GM19238 (cell line): ENCODE measurements at regions not wholly inside any gene's neighbourhood (a gene's known extent, or its start where the extent isn't known, plus 50 kb on each side); places are given as distances from the start of the nearest gene placed in this dataset.
"Not testable (repeated sequence)": the region's sequence is repeated elsewhere in the genome, so short reads cannot be mapped to it uniquely, and the experiment has no call there.

Experiments used
- DNase-seq: peaks from one replicate; pipeline ENCODE4 v3.0.0; 2011; ENCODE audit warnings: low spot score; ENCODE audit not compliant: insufficient read length

DNA sequence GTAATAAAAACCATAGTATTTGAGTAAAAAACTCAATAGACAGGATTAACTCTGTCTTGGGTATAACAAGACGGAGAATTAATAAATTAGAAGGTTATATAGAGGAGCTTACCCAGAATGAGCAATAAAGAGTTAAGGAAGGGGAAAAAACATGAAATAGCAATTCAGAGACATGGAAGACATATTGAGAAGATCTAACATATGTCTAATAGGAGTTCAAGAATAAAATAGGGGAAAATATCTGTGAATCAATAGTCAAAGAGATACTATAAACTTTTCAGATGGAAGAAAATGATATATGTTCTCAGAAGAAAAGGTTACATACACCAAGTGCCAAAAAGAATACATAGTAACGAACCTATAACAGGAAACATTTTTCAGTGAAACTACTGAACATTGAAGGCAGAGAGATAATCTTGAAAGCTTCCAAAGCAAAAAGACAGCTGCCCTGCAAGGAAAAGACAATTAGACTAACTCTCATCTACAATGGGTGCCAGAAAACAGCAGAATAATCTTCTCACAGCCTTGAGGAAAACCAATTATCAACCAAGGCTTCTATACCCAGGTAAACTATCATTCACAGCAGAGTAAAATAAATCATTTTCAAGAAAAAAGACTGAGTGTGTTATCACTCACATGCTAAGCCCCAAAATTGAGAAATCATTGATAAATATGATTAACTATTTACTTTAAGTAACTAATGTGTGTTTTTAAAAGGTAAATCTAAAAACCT, 106.0 kb downstream of the ENC1 start:
- DNase-seq = no peak

DNA sequence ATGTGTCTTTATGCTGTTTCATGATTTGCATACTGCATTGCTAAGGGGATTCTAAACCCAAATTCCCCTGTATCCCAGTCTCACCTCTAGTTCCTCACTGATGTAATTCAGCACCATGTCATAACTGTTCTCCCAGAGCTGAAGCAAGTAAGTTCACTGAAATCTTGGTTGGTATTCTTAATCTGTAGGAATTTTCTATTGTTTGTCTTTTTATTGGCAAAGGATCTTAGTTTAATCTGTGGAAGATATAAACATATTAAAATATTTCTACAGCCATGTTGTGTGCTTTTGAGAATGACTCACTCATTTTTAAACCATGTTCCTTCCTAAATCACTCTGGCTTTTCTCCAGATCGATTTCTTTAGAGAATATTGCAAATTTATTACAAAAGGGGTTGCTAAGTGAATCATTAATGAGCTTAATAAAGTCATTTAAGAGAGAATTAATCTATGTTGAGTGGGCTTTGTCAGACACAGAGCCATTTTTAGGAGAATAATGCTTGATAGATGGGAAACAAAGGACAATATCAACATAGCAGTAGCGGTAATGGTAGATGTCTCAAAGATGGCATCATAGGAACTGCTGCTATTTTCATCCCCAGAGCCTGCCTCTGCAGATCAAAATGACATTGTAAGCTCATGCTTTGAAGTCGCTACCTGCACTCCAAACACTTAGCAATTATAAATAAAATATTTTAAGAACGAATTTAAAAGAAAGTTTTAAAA, 110.0 kb downstream of the ENC1 start:
- DNase-seq = no peak

DNA sequence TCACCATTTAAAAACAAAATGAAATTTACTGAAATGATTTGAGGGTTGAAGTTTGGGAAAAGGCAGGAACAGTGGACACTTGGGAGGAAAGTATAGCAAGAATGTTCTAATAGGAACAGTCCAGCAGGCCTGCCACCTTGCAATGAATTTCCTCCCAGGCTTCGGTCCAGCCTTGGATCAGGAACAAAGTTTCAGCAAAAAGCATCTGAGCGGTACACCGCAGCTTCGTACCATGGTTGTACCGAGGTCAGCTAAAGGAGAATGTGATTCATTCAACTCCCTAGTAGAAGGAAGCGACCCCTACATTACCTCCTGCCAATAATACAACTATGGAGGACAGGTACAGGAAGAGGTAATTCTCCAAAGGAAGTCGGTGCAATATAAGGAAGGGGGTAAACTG, 111.4 kb downstream of the ENC1 start:
- no peak for DNase-seq

DNA sequence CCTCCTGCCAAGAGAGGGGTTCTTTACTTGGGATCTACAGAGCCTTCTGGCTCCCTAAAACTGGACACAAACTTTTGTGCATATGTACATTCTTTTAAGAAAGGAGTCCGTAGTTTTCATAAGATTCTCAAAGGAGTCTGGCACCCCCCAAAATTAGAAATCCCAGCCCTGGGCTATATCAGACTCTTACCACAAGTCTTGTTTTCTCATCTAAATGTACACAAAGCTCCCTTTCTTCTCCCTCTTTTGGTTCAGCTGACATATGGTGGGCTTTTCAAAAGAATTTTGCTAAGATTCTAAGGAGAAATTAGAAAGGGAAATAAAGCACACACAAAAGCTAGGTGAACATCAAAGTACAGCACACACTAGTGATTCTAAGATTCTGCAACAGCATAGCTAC, 114.4 kb downstream of the ENC1 start:
- no peak for DNase-seq

DNA sequence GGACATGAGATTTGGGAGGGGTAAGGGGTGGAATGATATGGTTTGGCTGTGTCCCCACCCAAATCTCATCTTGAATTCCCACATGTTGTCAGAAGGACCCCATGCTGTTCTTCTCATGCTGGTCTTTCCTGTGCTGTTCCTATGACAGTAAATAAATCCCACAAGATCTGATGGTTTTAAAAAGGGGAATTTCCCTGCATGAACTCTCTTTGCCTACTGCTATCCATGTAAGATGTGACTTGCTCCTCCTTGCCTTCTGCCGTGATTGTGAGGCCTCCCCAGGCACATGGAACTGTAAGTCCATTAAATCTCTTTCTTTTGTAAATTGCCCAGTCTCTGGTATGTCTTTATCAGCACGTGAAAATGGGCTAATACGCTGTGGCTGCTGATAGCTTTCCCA, 115.8 kb downstream of the ENC1 start:
- DNase-seq = not testable (repeated sequence)

DNA sequence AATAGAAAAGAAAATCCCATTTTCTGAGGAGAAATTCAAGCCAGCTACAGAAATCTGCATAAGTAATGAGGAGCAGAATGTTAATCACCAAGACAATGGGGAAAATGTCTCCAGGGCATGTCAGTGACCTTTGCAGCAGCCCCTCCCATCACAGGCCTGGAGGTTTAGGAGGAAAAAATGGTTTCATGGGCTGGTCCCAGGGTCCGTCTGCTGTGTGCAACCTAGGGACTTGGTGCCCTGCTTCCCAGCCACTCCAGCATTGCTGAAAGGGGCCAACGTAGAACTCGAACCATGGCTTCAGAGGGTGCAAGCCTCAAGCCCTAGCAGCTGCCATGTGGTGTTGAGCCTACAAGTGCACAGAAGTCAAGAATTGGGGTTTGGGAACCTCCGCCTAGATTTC, 116.8 kb downstream of the ENC1 start:
- DNase-seq = not testable (repeated sequence)

DNA sequence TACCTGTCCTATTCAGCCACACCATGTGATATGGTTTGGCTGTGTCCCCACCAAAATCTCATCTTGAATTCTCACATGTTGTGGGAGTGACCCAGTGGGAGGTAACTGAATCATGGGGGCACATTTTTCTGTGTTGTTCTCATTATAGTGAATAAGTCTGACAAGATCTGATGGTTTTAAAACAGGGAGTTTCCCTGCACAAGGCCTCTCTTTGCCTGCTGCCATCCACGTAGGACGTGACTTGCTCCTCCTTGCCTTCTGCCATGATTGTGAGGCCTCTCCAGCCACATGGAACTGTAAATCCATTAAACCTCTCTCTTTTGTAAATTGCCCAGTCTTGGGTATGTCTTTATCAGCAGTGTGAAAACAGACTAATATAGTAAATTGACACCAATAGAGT, 117.7 kb downstream of the ENC1 start:
- DNase-seq = not testable (repeated sequence)

DNA sequence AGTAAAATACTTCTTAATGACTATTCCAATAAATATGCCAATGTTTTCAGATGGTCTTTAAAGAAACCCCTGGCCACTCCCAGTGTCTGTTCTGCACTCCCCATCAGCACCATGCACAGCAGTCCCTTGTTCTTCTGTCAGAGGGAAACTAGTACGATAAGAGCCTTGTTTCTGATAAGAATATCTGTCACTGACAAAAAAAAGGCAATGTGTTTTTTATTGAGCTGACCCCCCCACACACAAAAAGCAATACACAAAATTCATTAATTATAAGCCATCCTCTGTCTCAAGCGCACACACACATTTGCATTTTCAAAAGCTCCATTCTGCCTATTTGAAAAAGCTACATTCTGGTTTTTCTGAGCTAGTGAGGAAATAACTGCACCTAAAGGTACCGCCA, 119.1 kb downstream of the ENC1 start:
- no peak for DNase-seq

DNA sequence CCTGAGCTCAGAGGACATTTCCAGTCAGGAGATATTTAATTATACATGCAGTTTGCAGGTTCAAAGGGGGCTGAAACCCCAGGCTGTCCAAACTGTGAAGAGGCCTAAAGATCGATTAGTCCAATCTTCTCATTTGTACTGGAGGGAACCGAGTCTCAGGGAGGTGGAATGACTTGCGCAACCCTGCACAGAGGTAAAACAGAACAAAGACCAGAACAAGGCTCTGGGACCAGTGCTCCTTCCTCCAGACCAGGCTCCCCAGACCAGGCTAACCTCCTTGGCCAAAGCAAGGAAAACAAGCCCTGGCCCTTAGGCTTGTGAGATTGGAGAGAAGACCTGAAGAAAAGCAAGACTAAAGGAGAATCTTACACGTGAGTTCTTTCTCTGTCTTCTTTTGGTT, 120.8 kb downstream of the ENC1 start:
- no peak for DNase-seq

DNA sequence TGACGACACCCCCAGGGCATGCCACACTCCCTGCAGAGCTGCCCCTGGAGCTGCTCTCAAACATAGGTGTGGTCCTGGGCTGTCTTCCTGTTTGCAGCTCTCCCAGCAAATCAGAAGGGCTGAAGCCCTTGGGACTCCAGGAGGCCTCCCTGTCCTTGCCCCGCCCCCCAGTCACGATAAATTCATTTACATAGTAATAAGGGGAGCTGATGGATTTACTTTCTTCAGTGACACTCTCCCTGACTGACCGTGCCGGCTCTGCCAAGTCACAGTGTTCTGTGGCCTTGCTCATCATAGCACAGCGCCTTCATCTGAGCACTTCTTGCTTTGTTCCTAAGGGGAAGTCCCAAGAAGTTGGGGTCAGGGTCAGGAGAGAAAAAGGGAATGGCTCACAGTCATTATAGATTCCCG, 121.4 kb downstream of the ENC1 start:
- no peak for DNase-seq

DNA sequence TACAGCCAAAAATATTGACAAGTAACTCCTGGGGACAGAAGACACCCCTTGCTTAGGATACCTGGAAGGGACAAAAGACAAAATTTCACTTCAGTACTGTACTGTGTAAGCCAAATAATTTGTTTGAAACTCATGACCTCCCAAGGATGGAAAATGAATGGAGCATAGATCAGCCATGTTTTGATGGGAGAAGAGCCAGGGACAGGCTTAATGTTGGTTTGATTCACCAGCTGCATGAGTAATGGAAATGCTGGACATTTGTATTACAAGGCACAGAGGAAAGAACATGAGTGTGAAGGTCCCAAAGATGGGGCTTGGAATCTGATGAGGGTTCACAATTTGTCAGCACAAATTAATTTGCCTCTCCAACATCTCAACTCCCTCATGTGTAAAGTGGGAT, 122.8 kb downstream of the ENC1 start:
- DNase-seq = no peak

DNA sequence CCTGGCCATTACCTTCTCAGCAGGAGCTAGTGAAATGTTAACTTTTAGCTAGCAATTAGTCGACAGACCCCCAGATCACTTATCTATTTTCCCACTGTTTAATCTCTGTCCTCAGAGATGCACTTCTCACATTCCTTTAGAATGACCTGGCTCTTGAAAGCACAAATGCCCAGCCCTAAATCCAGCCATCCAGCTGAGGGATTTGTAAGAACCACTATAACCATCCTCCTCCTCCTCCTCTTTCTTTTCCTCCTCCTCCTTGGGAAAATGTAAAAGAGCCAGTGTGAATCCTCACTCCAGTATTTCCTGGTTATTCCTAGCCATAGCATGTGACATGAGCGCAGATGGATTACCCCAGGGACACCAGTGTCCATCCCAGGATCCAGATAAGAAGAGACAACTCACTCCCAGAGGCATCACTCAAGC, 124.3 kb downstream of the ENC1 start:
- no peak for DNase-seq

DNA sequence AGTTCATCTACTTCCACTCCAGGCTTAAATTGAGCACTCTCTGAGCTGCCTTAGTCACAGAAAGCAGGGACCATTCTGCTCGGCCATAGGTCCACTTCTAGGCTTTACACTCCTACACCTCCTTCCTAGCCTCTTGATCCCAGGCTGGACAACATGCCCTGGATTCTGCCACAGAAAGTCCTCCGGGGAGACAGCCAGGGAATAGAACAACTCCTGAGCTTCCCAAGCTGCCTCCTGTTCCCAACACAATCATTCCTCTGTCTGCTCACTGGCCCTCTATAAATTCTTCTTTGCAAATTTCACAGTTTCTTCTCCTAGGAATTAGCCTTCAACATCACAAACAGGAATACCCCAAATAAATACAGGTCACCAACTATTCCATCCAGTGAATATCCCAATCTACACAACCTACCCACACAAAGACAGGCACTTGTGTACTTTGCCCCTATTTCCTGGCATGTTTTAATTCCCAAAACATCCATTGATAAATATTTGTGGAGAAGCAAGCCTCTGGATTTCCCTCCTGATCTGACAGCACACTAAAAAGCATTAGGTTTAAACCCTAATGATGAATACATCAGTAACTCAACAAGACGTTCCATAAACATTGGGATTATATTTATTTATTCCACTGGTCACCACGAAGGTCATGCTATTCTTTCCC, 125.5 kb downstream of the ENC1 start:
- DNase-seq = no peak

DNA sequence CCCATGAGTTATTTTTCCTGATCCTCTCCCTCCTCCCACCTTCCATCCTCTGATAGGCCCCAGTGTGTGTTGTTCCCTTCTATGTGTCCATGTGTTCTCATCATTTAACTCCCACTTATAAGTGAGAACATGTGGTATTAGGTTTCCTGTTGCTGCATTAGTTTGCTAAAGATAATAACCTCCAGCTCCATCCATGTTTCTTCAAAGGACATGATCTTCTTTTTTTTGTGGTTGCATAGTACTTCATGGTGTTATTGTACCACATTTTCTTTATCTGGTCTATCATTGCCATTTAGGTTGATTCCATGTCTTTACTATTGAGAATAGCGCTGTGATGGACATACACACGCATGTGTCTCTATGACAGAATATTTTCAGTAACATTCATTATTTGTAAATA, 128.8 kb downstream of the ENC1 start:
- DNase-seq = not testable (repeated sequence)

DNA sequence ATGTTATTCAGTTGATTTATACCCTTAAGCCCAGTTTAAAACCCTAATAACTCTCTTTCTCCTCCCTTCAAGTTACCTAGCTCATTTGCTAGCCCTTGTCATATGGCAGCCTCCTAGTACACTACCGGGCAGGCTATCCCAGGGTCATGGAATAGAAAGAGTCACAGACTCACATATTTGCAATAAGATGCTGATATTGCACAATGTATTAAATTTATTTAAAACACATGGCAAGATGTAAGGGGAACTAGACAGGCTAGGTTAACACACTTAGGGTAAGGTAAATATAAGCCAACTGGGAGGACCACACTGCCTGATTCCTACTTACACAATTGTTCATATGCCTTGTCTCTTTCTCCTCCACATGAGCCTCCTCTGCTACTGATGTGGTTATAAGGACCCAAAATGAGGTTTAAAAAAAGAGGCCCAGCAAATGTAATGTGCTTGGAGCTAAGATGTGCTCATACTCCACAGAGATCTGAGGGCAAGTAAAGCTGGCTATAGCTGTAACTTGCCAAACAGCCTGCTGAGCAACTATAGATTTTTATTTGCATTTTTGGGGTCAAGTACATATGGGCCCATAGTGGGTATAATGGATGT, 130.0 kb downstream of the ENC1 start:
- DNase-seq = no peak

DNA sequence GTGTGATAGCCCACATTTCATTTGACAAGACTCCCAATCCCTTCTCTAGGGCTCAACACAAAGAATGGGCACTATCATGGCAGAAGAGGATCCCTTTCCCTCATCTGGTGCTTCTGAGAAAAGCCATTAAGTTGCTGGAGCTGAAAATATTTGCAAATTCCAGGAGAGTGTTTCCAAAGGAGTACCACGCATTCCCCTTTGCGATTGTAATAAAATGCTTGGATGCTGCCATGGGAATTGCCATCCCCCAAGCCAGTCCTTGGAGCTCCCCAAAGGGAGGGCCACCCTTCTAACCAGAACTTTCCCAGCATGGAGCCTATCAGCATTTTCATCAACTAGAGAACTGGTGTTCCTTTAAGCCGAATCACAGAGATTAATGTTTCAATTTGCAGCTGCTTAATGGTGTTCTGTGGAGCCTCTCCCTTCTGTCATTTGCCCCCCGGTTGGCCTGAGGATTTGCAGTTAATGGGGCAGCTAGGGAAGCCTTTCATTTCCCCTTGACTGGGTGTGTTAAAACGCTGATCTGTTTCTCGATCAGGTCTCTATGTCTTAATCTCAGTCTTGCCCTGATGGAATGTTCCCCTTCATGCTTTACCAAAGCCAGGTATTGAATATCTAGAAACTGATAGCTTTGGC, 133.0 kb downstream of the ENC1 start:
- no peak for DNase-seq

DNA sequence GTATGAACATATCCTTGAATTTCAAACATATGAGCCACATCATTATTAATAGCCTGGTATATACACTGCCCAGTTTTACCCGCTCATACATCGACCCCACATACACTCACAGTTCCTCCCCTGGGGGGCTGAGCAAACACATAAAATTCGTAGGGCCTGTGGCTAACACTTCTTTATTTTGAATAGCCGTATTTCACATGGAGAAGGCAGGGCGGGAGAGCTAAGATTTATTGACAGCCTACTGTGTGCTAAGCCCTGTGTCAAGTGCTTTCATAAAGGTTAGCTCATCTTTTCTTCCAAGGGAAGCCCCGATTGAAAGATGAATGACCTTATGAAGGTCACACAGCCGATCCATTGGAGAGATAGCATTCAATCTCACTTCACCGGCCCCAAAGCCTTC, 134.4 kb downstream of the ENC1 start:
- no peak for DNase-seq

DNA sequence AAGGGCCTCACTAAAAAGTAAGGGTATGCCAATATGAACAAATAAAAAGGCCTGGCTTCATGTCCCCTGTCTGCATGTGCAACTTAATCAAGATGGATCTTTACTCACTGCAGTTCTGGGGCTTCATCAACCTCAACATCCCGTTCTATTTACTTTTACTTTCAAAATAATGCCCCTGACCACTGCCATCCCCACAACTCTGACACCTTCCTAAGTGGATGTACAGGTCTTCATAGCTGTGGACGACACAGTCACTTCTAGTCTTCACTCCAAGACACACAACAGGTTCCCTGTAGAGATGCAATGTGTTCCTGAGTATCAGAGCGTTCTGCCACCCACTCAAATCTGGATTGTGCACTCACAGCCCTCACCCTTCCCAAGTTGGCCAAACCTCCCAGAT, 136.1 kb downstream of the ENC1 start:
- DNase-seq = no peak

DNA sequence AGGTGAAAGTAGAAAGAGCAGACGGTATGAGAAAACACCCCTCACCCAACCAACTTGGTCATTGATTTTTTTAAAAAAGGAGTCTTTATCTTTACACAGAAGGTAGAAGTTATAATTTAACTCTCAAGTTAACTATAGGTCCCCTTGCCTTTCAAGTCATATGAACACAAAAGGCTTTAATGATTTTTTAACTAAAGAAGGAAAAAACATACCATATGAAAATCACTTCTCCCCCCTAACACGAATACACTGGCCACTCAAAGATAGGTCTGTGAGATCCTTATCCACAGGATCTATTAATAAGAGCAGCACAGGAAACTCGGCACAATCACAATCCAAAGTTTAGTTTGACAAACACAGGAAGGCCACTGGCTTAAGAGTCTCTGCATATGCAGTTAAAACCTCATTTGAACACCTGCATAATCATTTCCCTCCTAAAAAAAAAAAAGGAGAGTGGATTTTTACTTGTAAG, 138.0 kb downstream of the ENC1 start:
- DNase-seq = no peak

DNA sequence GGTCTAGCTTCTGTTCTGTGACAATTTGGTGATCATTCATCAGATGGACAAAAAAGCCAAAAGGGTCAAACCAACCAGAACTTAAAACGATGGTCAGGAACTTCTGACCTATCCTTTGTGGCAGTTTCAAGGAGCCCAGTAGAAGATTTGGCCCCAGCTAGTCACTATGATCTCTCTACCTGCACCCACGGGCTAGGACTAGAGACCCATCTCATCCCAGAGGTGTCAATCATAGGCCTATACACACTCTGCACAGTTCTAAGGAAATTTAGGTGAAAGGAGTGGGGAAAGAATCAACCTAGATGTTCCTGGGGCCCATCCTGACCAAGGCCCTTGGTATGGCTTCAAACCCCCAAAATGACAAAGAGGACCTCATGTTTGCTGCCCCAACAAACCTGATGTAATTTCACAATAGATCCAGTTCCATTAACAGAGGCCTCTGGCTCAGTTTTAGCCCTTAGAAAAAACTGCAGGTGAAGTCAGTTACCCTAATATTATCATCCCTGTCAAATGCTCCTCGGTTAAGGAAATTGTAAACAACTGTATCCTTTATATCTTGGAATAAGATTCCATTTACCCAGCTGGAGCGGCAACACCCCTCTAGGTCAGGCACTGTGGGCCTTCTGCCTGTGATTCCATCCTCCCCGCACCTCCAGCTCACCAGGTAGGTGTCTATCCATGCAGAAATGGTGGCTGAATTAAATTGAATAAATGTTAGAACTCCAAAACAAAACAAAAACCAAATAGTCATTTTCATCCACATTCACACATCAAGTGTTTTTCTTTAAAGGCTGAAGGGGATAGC, 138.7 kb downstream of the ENC1 start:
- DNase-seq = no peak
